DMS 273 (cell line): ENCODE measurements at regions not wholly inside any gene's neighbourhood (a gene's known extent, or its start where the extent isn't known, plus 50 kb on each side); places are given as distances from the start of the nearest gene placed in this dataset.
"Not testable (repeated sequence)": the region's sequence is repeated elsewhere in the genome, so short reads cannot be mapped to it uniquely, and the experiment has no call there.

ENCODE experiments used
- DNase-seq: peaks from one replicate; lab custom pipeline; 2025; ENCODE audit not compliant: unreplicated experiment; lab: John Stamatoyannopoulos, UW

DNA sequence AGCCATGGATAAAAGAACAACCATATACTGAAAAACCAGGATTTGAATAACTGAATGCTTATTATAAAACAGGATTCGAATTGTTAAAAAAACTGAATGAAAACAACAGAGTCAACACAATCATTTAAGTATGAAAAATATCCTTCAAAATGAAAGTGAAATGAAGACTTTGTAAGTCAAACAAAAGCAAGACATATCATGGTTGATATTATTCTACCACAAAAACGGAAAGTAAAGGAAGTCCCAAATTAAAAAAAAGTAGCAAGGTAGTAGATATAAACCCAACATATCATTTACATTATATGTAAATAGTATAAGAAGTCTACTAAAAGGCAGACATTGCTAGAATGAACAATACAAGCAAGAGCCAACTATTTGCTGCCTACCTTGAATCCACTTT lies 63.1 kb upstream of the POTEC start:
- DNase-seq: not testable (repeated sequence)

DNA sequence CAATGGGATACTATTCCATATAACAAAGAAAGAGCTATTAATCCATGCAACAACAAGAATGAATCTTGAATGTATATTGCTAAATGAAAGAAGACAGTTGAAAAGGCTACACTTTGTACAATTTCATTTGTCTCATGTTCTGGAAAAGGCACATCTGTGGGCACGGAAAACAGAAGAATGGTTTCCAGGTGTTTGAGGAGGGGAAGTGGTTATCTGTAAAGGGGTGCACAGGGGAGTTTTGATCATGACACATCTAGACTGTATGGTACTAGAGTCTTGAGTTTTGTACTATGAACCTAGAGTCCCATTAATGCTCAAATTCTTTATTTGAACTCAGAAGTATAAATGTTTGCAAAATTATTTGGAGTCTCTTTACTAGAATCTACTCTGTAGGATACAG lies 64.0 kb upstream of the POTEC start:
- DNase-seq: not testable (repeated sequence)

DNA sequence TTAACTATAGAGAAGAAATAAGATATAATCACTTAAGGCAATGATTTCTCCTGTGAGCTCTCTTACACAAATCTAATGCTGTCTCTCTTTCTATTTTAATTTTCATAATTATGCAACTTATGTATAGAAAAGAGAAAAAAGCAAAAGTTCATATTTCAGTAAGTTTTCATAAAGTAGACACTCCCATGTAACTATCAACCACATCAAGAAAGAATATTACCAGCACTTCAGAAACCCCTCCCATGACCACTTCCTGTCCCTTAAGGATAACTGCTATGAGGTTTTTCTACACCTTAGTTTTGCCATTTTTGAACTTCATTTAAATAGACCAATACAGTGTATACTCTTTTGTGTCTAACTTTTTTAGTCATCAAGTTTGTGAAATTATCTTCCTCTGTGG lies 69.0 kb upstream of the POTEC start:
- not testable (repeated sequence) for DNase-seq

DNA sequence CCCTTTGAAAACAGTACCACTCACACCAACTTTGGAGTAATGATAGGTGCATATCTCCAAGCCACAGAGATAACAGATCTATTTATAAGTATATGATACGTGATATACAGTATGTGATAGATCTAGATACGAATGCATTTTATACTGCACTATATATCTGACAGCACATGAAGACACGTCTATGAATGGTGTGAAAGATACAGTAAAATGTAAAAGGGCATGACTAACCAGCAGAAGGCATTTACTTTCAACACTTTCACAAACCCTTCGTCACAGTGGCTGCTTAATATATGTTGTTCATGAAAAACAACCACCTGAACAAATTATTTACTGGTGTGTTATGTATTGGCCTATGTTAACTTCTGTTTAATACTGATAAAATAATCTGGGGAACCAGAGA lies 71.1 kb upstream of the POTEC start:
- not testable (repeated sequence) for DNase-seq

DNA sequence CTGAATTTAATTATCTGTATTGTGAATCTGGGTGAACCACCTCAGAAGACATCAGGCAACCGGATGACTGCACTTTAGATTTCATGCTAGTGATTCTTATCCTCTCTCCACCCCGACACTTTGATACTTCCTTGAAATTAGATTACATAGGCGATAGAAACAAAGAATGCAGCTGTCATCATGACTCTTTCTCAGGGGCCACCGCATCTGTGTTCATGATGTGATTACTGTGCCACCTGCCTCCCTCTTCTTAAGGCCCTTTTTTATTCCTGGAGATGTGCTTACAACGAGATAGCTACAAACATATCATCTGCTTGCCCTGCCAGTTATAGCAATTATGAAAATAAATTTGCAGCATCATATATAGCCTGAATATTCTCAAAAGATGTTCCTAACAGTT lies 83.9 kb upstream of the POTEC start:
- not testable (repeated sequence) for DNase-seq

DNA sequence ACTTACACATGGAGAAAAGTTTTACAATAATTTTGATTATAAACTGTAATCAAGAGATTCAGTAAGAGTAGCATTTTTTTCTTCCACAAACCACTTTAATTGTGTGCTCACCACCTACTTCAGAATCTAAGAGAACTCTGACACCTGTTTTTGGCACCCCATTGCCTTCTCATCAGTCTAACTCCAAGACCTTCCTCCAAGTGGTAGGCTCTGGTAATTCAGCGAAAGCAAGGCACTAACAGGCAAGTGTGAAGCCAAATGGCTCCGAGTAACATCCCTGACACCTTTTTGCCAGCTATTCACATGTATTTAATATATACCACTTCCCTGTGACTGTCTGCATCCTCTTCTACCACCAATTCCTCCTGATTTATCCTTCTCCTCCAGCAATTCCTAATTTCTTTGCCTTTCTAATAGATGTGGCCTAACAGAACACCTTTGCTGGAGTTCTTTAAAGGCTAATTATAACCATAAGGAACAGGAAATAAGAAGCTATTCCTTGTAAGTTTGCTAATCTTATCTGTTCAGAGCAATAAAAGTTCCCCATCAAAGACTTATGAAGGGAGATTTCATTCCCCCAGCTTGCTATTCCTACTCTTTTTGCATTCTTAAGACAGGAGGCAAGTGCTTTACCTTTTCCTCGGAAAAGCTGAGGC lies 85.1 kb upstream of the POTEC start:
- peak; percentile 2 for DNase-seq

DNA sequence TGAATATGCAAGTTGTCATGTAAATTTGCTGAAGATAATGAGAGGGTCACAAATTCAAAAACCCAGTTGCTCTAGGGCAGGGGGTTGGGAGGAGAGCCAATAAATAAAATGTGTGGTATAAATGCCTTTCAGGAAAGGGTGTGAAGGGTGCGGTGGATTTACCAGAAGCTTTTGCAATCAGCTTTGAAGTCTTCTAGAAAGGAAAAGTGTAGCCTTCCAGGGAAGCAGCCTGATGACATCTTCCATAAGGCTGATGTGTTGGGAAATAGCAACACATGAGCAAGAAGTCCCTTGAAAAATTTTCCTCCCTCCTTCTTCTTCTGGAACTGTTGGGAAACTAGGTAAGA lies 85.6 kb upstream of the POTEC start:
- DNase-seq: not testable (repeated sequence)

DNA sequence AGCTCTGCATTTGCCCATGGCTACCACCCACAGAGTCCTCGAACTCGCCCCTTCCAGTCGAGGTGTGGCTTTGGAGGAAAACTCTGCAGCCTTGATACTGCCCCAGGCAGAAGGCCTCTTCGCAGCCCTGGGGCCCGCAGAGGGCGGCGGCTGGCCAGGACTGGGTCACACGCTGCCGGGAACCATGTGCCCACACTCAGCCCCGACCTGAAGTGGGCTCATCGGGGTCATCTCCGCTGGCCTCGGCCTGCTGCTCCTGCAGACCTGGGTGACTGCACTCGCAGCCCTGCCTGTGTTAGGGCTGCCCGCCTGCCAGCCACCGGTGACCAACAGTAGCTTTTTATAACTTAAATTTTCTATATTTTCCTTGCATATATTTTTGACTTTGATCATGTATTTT lies 89.6 kb upstream of the POTEC start:
- not testable (repeated sequence) for DNase-seq

DNA sequence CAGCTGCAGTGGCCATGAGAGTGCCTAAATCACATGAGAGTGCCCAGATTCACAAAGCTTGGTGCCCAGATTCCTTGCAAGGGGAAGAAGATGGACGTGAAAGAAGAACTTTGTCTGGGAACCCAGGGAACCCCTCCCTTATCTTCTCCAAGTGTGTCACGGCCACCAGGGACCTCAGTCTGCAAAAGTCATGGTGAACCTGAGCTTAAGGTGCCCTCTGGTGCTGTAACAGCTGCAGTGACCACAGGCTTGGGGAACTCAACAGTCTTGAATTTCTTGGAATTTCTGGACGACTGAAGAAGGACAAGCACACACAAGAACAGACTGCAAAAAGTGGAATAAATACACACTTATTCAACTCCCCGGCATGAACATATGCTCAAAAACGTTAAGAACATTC lies 94.6 kb upstream of the POTEC start:
- DNase-seq: not testable (repeated sequence)

DNA sequence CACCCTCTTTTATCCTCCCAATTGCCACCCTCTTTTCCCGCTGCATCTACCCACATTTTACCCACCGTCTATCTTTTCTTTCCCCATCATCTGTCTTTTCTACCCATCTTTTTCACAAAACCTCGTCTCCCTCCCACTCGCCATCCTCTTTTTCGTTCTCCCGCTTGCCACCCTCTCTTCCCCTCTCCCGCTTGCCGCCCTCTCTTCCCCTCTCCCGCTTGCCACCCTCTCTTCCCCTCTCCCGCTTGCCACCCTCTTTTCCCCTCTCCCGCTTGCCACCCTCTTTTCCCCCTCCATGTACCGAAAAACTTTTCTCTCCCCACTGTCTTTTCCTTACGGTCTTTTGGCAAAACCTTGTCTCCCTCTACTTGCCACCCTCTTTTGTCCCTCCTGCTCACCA lies 97.7 kb upstream of the POTEC start:
- not testable (repeated sequence) for DNase-seq

DNA sequence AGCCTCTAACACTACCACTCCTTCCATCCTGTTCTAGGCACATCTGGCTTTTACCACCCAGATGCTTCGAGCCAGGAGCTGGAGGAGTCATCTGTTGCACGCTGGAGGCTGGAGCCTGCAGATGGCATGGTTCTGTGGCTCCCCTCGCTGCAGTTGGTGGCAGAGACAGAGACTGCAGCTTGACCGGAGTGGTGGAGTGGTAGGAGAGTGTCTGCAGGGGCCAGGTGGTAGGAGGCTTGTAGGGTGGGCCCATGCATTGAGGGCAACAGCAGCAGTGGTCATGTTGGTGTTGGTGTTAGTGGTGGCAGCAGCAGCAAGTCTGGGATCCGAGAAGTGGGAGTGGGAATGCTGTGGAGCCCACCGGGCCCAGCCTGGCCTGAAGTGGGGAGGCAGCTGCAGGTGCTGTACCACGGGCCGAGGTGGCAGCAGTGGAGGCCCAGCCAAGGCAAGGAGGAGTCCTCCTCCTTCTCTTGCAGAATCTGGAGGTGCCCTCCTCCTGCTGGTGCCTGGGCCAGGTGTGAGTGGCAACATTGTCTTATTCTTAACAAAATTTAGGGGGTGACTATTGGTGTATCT lies 100.4 kb upstream of the POTEC start:
- DNase-seq: not testable (repeated sequence)

DNA sequence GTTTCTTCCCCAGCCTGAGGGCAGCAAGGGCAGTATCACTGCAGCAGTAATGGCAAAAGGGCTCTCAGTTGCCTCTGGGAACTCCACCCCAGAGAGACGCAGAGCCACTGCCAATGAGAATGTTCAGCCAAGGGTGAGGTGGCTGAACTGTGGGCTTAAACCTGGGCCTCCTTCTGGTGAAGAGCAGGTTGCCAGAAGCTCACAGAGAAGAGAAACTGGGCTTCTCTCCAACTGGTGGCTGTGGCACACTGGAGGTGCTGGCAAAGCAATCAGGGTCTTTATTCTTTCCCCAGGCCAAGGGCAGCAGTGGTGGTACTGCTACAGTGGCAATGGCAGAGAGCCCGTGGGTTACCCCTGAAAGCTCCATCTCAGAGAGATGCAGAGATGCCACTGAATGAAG lies 54.9 kb upstream of the ANKRD30B start:
- peak; percentile 29 for DNase-seq

DNA sequence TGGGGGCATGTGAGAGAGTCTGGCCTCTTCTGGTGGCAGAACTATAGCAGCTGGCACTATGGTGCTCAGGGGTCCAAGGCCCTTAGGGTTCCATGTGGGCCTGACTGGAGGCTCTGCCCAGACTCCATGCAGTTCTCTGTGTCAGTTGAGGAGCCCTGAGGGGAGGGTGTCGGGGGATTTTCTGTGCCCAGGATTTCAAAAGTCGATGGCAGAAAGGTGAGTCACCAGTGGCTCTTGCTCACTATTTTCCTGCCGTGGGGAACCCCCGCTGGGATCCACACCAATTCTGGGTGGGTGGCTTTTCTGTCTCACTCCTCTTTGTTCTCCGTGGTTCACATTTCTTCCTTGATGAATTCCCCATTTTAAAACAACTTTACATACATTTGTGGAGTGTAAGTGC lies 54.1 kb upstream of the ANKRD30B start:
- DNase-seq: not testable (repeated sequence)

DNA sequence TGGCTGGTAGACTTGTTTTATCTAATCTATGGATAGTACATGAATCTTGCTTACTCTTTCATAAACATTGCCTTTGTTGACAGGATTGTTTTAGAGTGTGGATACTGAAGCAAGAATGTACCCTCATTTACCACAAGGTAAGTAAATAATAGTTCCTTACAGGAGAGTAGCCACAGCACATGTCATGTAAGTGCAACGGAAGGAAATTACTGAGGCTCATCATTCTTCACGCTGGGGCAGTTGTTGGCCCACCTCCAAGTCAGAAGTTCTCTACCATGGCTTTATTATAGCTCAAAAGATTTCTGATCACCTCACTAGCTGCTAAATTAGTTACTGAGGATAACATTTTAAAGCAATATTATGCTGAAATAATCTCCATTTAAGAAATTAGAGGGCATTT lies 50.0 kb upstream of the ANKRD30B start:
- peak; percentile 27 for DNase-seq
